Thyroid gland (tissue), 4 donors: ENCODE measurements at regions not wholly inside any gene's neighbourhood (a gene's known extent, or its start where the extent isn't known, plus 50 kb on each side); places are given as distances from the start of the nearest gene placed in this dataset.

Experiments
- CTCF ChIP-seq, 6 experiments: fragments of 200-600 bp in 3 of 6; fragments of 450-650 bp in 3 of 6; sonication (generic) in 3 of 6; IDR thresholded peaks; one replicate each; pipeline ENCODE4 v1.5.1; 2016 to 2019; ENCODE audit warnings: antibody characterized with exemption in 6 of 6, mild to moderate bottlenecking in 2 of 6, inconsistent platforms in 1 of 6, moderate library complexity in 1 of 6
- POLR2A ChIP-seq, 2 donors: fragments of 450-650 bp; IDR thresholded peaks; one replicate each; pipeline ENCODE4 v1.6.1; 2017; ENCODE audit warnings: antibody characterized with exemption in 2 of 2, mild to moderate bottlenecking in 2 of 2, moderate library complexity in 1 of 2

GRCh38 chr5:136676685-136677084 lies 311.3 kb upstream of the TRPC7 start:
- TF ChIP-seq POLR2A (IDR thresholded peaks at IDR 0.05) = no peak
- no peak for TF ChIP-seq CTCF (IDR thresholded peaks at IDR 0.05)
